ENCODE measurements at regions not wholly inside any gene's neighbourhood (a gene's known extent, or its start where the extent isn't known, plus 50 kb on each side); places are given as distances from the start of the nearest gene placed in this dataset.

DNA sequence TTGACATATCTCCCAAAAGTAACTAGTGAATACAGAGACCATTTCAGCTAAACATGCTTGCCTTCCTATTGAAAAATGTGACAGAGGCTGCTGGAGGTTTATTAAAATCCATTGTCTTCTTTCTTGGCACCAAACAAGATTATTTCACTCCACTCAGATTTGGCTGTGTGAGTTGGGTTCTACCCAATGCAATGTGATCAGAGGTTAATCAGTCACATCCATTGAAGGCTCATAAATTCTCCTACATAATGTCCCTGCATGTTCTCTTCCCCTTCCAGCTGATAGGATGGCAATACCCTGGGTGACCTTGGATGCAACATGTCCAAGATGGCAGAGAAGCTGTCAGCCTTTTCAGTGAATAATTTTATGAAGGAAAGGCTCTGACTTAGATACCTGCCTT lies 54.5 kb downstream of the TKTL2 start:
- Histone ChIP-seq H3K4me3 (no peak overlapping the region), H3K79me2 (replicated peaks; ENCODE audit: insufficient read depth) (no peaks in the 10 kb centered on the region), H3K4me1 (ENCODE audit: insufficient read depth) (peaks cover 13% of the 10 kb centered on the region), H4K20me1 (replicated peaks; ENCODE audit: insufficient read depth) (no peaks in the 10 kb centered on the region), H2AFZ (no peak overlapping the region), H3K4me2 (no peak overlapping the region), H3K9me2 (ENCODE audit: insufficient read depth) (no peaks in the 10 kb centered on the region), H3K27ac (ENCODE audit: low read depth) (no peak overlapping the region), H3K27me3 (ENCODE audit: insufficient read depth) (no peaks in the 10 kb centered on the region), H3K36me3 (ENCODE audit: insufficient read depth) (no peaks in the 10 kb centered on the region), H3F3A (replicated peaks; ENCODE audit: low read depth) (no peaks in the 10 kb centered on the region)
- no peak for TF ChIP-seq EZH2 (IDR thresholded peaks at IDR 0.05; ENCODE audit: low read depth, unreplicated experiment)
- TF ChIP-seq ZNF331 (CRISPR knock-in tag; IDR thresholded peaks at IDR 0.05; ENCODE audit: low read depth): no peak
- TF ChIP-seq NANOG (IDR thresholded peaks at IDR 0.05; ENCODE audit: borderline replicate concordance): no peak
- no peak for TF ChIP-seq JUNB (IDR thresholded peaks at IDR 0.05; ENCODE audit: unreplicated experiment)
- TF ChIP-seq, protein P1, sequence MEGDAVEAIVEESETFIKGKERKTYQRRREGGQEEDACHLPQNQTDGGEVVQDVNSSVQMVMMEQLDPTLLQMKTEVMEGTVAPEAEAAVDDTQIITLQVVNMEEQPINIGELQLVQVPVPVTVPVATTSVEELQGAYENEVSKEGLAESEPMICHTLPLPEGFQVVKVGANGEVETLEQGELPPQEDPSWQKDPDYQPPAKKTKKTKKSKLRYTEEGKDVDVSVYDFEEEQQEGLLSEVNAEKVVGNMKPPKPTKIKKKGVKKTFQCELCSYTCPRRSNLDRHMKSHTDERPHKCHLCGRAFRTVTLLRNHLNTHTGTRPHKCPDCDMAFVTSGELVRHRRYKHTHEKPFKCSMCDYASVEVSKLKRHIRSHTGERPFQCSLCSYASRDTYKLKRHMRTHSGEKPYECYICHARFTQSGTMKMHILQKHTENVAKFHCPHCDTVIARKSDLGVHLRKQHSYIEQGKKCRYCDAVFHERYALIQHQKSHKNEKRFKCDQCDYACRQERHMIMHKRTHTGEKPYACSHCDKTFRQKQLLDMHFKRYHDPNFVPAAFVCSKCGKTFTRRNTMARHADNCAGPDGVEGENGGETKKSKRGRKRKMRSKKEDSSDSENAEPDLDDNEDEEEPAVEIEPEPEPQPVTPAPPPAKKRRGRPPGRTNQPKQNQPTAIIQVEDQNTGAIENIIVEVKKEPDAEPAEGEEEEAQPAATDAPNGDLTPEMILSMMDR (conservative IDR thresholded peaks at IDR 0.05; ENCODE audit: low read depth in 2 of 2): no peak
- no peak for TF ChIP-seq EZH2phosphoT487 (IDR thresholded peaks at IDR 0.05; ENCODE audit: unreplicated experiment)
- TF ChIP-seq, protein P2, sequence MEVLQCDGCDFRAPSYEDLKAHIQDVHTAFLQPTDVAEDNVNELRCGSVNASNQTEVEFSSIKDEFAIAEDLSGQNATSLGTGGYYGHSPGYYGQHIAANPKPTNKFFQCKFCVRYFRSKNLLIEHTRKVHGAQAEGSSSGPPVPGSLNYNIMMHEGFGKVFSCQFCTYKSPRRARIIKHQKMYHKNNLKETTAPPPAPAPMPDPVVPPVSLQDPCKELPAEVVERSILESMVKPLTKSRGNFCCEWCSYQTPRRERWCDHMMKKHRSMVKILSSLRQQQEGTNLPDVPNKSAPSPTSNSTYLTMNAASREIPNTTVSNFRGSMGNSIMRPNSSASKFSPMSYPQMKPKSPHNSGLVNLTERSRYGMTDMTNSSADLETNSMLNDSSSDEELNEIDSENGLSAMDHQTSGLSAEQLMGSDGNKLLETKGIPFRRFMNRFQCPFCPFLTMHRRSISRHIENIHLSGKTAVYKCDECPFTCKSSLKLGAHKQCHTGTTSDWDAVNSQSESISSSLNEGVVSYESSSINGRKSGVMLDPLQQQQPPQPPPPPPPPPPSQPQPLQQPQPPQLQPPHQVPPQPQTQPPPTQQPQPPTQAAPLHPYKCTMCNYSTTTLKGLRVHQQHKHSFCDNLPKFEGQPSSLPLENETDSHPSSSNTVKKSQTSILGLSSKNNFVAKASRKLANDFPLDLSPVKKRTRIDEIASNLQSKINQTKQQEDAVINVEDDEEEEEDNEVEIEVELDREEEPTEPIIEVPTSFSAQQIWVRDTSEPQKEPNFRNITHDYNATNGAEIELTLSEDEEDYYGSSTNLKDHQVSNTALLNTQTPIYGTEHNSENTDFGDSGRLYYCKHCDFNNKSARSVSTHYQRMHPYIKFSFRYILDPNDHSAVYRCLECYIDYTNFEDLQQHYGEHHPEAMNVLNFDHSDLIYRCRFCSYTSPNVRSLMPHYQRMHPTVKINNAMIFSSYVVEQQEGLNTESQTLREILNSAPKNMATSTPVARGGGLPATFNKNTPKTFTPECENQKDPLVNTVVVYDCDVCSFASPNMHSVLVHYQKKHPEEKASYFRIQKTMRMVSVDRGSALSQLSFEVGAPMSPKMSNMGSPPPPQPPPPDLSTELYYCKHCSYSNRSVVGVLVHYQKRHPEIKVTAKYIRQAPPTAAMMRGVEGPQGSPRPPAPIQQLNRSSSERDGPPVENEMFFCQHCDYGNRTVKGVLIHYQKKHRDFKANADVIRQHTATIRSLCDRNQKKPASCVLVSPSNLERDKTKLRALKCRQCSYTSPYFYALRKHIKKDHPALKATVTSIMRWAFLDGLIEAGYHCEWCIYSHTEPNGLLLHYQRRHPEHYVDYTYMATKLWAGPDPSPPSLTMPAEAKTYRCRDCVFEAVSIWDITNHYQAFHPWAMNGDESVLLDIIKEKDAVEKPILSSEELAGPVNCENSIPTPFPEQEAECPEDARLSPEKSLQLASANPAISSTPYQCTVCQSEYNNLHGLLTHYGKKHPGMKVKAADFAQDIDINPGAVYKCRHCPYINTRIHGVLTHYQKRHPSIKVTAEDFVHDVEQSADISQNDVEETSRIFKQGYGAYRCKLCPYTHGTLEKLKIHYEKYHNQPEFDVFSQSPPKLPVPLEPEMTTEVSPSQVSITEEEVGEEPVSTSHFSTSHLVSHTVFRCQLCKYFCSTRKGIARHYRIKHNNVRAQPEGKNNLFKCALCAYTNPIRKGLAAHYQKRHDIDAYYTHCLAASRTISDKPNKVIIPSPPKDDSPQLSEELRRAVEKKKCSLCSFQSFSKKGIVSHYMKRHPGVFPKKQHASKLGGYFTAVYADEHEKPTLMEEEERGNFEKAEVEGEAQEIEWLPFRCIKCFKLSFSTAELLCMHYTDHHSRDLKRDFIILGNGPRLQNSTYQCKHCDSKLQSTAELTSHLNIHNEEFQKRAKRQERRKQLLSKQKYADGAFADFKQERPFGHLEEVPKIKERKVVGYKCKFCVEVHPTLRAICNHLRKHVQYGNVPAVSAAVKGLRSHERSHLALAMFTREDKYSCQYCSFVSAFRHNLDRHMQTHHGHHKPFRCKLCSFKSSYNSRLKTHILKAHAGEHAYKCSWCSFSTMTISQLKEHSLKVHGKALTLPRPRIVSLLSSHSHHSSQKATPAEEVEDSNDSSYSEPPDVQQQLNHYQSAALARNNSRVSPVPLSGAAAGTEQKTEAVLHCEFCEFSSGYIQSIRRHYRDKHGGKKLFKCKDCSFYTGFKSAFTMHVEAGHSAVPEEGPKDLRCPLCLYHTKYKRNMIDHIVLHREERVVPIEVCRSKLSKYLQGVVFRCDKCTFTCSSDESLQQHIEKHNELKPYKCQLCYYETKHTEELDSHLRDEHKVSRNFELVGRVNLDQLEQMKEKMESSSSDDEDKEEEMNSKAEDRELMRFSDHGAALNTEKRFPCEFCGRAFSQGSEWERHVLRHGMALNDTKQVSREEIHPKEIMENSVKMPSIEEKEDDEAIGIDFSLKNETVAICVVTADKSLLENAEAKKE (CRISPR knock-in tag; IDR thresholded peaks at IDR 0.05): no peak
- TF ChIP-seq POLR2AphosphoS5 (IDR thresholded peaks at IDR 0.05; ENCODE audit: low read depth): no peak
- TF ChIP-seq CREB1 (CRISPR knock-in tag; IDR thresholded peaks at IDR 0.05; ENCODE audit: low read depth): no peak
- TF ChIP-seq STAT1 (IDR thresholded peaks at IDR 0.05; ENCODE audit: unreplicated experiment): no peak
- TF ChIP-seq, protein P3, sequence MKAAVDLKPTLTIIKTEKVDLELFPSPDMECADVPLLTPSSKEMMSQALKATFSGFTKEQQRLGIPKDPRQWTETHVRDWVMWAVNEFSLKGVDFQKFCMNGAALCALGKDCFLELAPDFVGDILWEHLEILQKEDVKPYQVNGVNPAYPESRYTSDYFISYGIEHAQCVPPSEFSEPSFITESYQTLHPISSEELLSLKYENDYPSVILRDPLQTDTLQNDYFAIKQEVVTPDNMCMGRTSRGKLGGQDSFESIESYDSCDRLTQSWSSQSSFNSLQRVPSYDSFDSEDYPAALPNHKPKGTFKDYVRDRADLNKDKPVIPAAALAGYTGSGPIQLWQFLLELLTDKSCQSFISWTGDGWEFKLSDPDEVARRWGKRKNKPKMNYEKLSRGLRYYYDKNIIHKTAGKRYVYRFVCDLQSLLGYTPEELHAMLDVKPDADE (IDR thresholded peaks at IDR 0.05): no peak
- TF ChIP-seq, protein P4, sequence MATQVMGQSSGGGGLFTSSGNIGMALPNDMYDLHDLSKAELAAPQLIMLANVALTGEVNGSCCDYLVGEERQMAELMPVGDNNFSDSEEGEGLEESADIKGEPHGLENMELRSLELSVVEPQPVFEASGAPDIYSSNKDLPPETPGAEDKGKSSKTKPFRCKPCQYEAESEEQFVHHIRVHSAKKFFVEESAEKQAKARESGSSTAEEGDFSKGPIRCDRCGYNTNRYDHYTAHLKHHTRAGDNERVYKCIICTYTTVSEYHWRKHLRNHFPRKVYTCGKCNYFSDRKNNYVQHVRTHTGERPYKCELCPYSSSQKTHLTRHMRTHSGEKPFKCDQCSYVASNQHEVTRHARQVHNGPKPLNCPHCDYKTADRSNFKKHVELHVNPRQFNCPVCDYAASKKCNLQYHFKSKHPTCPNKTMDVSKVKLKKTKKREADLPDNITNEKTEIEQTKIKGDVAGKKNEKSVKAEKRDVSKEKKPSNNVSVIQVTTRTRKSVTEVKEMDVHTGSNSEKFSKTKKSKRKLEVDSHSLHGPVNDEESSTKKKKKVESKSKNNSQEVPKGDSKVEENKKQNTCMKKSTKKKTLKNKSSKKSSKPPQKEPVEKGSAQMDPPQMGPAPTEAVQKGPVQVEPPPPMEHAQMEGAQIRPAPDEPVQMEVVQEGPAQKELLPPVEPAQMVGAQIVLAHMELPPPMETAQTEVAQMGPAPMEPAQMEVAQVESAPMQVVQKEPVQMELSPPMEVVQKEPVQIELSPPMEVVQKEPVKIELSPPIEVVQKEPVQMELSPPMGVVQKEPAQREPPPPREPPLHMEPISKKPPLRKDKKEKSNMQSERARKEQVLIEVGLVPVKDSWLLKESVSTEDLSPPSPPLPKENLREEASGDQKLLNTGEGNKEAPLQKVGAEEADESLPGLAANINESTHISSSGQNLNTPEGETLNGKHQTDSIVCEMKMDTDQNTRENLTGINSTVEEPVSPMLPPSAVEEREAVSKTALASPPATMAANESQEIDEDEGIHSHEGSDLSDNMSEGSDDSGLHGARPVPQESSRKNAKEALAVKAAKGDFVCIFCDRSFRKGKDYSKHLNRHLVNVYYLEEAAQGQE (IDR thresholded peaks at IDR 0.05; ENCODE audit: unreplicated experiment): no peak
- no peak for TF ChIP-seq ZNF114 (CRISPR knock-in tag; IDR thresholded peaks at IDR 0.05)
- Mint-ChIP-seq H3K9me3 (peaks cover 24% of the 10 kb centered on the region), H3K27me3 (ENCODE audit: insufficient read depth, low read depth, poor library complexity) (peaks cover 9% of the 10 kb centered on the region), H3K27ac (no peak overlapping the region), H3K4me3 (no peak overlapping the region), H3K4me1 (peaks cover 16% of the 10 kb centered on the region), H3K36me3 (ENCODE audit: low read depth) (peaks cover 25% of the 10 kb centered on the region; the same call in 2 of the 3 replicates)
- no peak for DNase-seq (ENCODE audit: low spot score)
- ATAC-seq: no peak

Measured in GM23338 (cell line).